ENCODE measurements at regions not wholly inside any gene's neighbourhood (a gene's known extent, or its start where the extent isn't known, plus 50 kb on each side); places are given as distances from the start of the nearest gene placed in this dataset.

- H2AFZ ChIP-seq = no peak overlapping the region
- no peak overlapping the region for H3K4me3 ChIP-seq
- Mint-ChIP-seq H3K27ac (no peak overlapping the region), H3K4me3 (no peak overlapping the region), H3K4me1 (peaks cover 2% of the 10 kb centered on the region; the same call in 2 of the 3 replicates), H3K27me3 (ENCODE audit: insufficient read depth, low read depth, poor library complexity) (peaks cover 13% of the 10 kb centered on the region), H3K9me3 (peaks cover 30% of the 10 kb centered on the region), H3K36me3 (ENCODE audit: low read depth) (peaks cover 75% of the 10 kb centered on the region)
- H3K4me2 ChIP-seq = no peak overlapping the region
- H3K36me3 ChIP-seq (ENCODE audit: insufficient read depth) = peaks cover 3% of the 10 kb centered on the region; the same call in 1 of the 2 replicates
- H3K27me3 ChIP-seq (ENCODE audit: insufficient read depth) = no peaks in the 10 kb centered on the region
- DNase-seq (ENCODE audit: low spot score) = no peak
- no peak overlapping the region for H3K27ac ChIP-seq (ENCODE audit: low read depth)
- H4K20me1 ChIP-seq (replicated peaks; ENCODE audit: insufficient read depth) = no peaks in the 10 kb centered on the region; the same call in 1 of the 2 replicates
- H3K4me1 ChIP-seq (ENCODE audit: insufficient read depth) = no peaks in the 10 kb centered on the region
- no peaks in the 10 kb centered on the region for H3F3A ChIP-seq (replicated peaks; ENCODE audit: low read depth)
- TF ChIP-seq STAT1 (IDR thresholded peaks at IDR 0.05; ENCODE audit: unreplicated experiment) (no peak), EZH2 (IDR thresholded peaks at IDR 0.05; ENCODE audit: low read depth, unreplicated experiment) (no peak), ZNF114 (CRISPR knock-in tag; IDR thresholded peaks at IDR 0.05) (no peak), POLR2AphosphoS5 (IDR thresholded peaks at IDR 0.05; ENCODE audit: low read depth) (no peak), CTCF (conservative IDR thresholded peaks at IDR 0.05; ENCODE audit: low read depth in 2 of 2) (no peak), NANOG (IDR thresholded peaks at IDR 0.05; ENCODE audit: borderline replicate concordance) (no peak), ZNF331 (CRISPR knock-in tag; IDR thresholded peaks at IDR 0.05; ENCODE audit: low read depth) (no peak), JUNB (IDR thresholded peaks at IDR 0.05; ENCODE audit: unreplicated experiment) (no peak), ZNF462 (CRISPR knock-in tag; IDR thresholded peaks at IDR 0.05) (no peak), CREB1 (CRISPR knock-in tag; IDR thresholded peaks at IDR 0.05; ENCODE audit: low read depth) (no peak), EZH2phosphoT487 (IDR thresholded peaks at IDR 0.05; ENCODE audit: unreplicated experiment) (no peak), ETS1 (IDR thresholded peaks at IDR 0.05) (no peak), REST (IDR thresholded peaks at IDR 0.05; ENCODE audit: unreplicated experiment) (no peak)
- H3K79me2 ChIP-seq (replicated peaks; ENCODE audit: insufficient read depth) = no peaks in the 10 kb centered on the region
- no peak for ATAC-seq
- 0 out of 2 replicates have a peak, but pooled peaks cover 3% of the 10 kb centered on the region for H3K9me2 ChIP-seq (ENCODE audit: insufficient read depth)
Observed at GRCh38 chr11:70798296-70798695, 400.0 kb downstream of the CTTN start.

Data from GM23338 (cell line).